ENCODE measurements at regions not wholly inside any gene's neighbourhood (a gene's known extent, or its start where the extent isn't known, plus 50 kb on each side); places are given as distances from the start of the nearest gene placed in this dataset.

DNA sequence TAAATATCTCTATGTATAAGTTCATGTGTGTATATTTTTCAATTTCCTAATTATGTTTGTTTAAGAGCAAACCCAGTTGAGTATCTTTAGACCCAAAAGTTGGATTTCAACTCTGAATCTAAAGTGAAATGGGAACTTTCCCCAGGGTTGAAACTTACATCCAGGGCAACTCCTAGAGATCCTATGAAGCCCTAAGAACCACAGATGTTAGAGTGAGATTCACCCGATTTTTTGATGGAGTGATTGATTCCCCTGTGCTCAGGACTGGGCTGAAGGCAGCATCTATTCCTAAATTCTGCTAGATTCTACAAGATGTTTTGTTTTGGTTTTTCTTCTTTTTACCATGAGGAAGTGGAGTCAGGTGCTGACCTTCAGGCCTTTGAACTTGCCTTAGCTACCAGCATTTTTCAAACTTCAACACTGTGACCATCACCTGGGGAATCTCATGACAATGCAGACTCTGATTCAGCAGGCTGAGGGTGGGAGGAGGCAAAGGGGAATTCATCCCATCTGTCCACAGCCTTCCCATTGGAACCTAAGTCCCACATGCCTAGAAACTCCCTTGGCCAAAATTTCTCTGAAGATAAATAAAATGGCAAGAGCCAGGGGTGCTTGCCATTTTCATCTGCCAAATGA is 145.5 kb downstream of the ETS2 start:
- H3K4me3 ChIP-seq (ENCODE audit: low read depth, low read length) = no peak overlapping the region
- no peak for DNase-seq (ENCODE audit: low read depth)
- TF ChIP-seq, protein P1, sequence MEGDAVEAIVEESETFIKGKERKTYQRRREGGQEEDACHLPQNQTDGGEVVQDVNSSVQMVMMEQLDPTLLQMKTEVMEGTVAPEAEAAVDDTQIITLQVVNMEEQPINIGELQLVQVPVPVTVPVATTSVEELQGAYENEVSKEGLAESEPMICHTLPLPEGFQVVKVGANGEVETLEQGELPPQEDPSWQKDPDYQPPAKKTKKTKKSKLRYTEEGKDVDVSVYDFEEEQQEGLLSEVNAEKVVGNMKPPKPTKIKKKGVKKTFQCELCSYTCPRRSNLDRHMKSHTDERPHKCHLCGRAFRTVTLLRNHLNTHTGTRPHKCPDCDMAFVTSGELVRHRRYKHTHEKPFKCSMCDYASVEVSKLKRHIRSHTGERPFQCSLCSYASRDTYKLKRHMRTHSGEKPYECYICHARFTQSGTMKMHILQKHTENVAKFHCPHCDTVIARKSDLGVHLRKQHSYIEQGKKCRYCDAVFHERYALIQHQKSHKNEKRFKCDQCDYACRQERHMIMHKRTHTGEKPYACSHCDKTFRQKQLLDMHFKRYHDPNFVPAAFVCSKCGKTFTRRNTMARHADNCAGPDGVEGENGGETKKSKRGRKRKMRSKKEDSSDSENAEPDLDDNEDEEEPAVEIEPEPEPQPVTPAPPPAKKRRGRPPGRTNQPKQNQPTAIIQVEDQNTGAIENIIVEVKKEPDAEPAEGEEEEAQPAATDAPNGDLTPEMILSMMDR (IDR thresholded peaks at IDR 0.05; ENCODE audit: insufficient read depth, low read depth, low read length, missing control alignments) = no peak

DNA sequence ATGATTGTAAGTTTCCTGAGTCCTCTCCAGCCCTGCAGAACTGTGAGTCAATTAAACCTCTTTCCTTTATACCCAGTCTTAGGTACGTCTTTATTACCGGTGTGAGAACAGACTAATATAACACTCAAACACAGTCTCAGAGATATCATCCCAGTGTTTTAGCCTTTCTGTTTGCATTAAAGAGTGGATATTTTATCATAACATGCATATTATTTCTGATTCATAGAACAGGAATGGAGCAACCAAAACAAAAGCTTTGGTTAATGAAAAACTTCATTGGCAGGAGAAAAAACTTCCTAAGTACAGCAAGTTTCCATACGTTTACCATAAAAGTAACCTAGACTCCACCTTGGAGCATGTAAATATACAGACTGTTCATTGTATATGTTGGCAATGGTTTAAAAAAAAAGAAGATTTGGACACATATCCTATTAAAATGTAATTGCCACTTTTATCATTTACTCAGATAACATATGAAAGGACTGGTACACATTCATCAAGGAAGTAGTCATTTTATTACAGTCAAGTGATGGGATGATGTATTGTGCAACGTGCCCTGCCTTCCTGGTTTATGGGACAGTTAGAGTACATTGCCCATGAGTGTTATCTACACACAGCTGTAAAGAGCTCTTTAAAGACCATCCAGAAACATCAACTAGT is 144.8 kb downstream of the ETS2 start:
- no peak for DNase-seq (ENCODE audit: low read depth)
- no peak overlapping the region for H3K4me3 ChIP-seq (ENCODE audit: low read depth, low read length)
- TF ChIP-seq, protein P1 (IDR thresholded peaks at IDR 0.05; ENCODE audit: insufficient read depth, low read depth, low read length, missing control alignments) = no peak

DNA sequence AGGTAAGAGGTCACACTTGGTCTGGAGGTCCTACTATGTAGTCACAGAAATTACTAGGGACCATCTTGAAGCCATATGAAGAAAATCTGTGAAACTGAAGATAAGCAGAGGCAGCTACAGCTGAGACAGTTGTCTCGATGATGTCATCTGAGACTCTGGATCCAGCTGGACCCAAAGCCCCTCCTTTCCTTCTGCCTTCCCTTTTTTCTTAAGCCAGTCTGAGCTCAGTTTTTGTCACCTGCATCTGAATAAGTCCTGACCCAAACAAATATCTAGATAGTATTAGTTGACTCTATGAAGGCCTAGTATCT is 143.3 kb downstream of the ETS2 start:
- no peak for DNase-seq (ENCODE audit: low read depth)
- no peak overlapping the region for H3K4me3 ChIP-seq (ENCODE audit: low read depth, low read length)
- TF ChIP-seq, protein P1 (IDR thresholded peaks at IDR 0.05; ENCODE audit: insufficient read depth, low read depth, low read length, missing control alignments) = no peak

DNA sequence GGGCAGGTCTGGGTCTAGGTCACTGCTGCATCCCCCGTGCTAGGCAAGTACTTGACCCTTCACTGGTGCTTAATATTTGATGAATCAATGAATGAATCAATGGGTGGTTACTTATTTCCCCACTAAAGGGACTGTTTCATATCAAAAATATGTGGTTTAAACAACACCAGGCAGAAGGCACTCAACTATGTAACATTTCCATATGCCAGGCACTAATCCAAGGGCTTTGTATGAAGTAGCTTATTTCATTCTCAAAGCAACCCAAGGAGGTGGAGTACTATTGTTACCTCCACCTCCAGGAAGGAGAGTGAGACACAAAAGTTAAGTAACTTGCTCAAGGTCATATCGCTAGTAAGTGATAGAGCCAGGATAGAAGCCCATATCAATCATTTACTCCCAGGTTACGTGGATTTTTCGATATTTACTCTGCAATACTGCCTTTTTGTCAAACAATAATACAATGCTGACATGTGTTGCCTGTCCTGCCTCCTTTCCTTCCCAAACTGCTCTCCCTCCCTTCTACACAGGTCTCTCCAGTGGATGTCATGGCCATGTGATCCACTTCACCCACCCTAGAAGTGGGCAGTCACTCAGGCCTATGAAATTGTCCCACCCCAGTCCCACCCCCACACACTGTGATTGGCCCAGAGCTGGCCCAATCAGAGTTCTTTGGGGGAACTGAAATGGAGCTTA is 142.8 kb downstream of the ETS2 start:
- no peak overlapping the region for H3K4me3 ChIP-seq (ENCODE audit: low read depth, low read length)
- DNase-seq (ENCODE audit: low read depth) = no peak
- TF ChIP-seq, protein P1 (IDR thresholded peaks at IDR 0.05; ENCODE audit: insufficient read depth, low read depth, low read length, missing control alignments) = no peak

DNA sequence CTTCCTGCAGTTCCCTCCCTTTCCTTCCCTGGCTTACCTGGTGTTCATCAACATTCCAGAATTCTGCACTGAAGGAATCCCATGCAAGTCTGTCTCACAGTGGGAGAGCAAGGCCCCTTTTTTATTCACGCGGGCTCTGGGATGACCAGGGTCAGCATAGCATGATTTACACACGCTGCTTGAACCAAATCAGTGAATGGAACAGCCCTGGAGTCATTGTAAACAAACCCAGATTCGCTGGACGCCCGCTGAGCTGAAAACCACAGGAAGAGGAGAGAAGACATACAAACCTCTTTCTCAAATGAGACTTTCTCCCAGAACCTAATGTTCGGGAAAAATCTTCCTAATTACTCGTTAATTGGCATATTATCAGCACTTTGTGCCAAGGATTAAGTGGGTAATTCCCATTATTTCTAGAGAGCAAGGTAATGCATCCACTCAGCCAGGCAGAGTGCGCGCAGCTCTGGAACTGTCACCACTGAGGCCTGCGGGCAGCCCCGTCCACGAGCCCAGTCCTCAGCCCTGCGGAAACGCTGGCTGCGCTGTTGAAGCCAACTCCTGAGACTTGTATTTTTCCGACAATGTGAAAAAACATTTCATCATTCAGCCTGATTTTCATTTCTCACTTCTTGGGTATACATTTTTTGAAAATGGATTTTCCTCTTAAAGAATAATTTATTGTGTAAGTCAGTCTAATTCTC is 140.0 kb downstream of the ETS2 start:
- DNase-seq (ENCODE audit: low read depth) = no peak
- no peak overlapping the region for H3K4me3 ChIP-seq (ENCODE audit: low read depth, low read length)
- TF ChIP-seq, protein P1 (IDR thresholded peaks at IDR 0.05; ENCODE audit: insufficient read depth, low read depth, low read length, missing control alignments) = no peak

DNA sequence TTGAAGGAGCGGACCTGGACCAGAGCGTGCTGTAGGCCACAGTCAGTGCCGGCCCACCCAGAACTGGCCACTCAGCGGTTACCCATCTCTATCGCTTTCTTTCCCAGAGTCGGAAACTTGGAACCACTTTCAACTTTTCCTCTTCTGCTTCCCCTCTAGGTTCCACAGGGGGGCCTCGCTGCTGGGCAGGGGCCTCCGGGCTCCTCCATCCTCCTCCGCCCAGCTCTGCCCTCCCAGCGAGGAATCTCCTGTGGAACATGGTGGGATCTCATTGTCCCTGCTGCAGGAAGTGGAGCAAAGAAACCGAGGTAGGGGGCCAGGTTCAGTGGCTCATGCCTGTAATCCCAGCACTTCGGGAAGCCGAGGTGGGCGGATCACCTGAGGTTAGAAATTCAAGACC is 139.2 kb downstream of the ETS2 start:
- TF ChIP-seq, protein P1 (IDR thresholded peaks at IDR 0.05; ENCODE audit: insufficient read depth, low read depth, low read length, missing control alignments) = no peak
- DNase-seq (ENCODE audit: low read depth) = no peak
- H3K4me3 ChIP-seq (ENCODE audit: low read depth, low read length) = no peak overlapping the region

Measured in GM12865 (cell line).